K562 (cell line): ENCODE measurements at regions not wholly inside any gene's neighbourhood (a gene's known extent, or its start where the extent isn't known, plus 50 kb on each side); places are given as distances from the start of the nearest gene placed in this dataset.
A peak's percentile ranks its signal among the peaks of the same experiment; 100 is the strongest.

Experiments used
- ATAC-seq: fragments of 200-7000 bp; cut with Tn5 transposase; 3 replicates; pipeline ENCODE4 v1.9.1; 2020; ENCODE audit warnings: moderate library complexity
- BruUV-seq: library from RNA; stranded (reverse); fragments of 400-500 nt; replicated peaks from 2 replicates; lab custom pipeline; 2021; lab: Mats Ljungman, UMichigan
- CTCF ChIA-PET: fragments of 300-600 bp; formaldehyde crosslinking; extraction: SDS; loops from one replicate; lab custom pipeline; 2021; ENCODE audit warnings: low intra/inter-chr PET ratio; lab: Yijun Ruan, JAX
- POLR2A ChIA-PET: fragments of 300-600, 350-650 bp; sonication (Branson Sonifier 250); formaldehyde crosslinking; extraction: SDS; loops from one replicate; lab custom pipeline; 2021; ENCODE audit warnings: antibody characterized with exemption, inconsistent platforms; lab: Yijun Ruan, JAX
- DNase-seq, 4 experiments: peaks; one replicate each; pipeline versions ENCODE4 v3.0.0 to v3.0.0-alpha.2; 2011 to 2018; ENCODE audit warnings: low spot score in 3 of 4, mixed read lengths in 3 of 4; ENCODE audit errors: extremely low read depth in 1 of 4
- FAIRE-seq: peaks from 2 replicates; lab custom pipeline; 2011; peaks lifted over from hg19 to GRCh38; lab: Jason Lieb, UNC
- H2AFZ ChIP-seq: 2 replicates; pipeline ENCODE4 v1.6.0; 2011; ENCODE audit warnings: low read depth, low read length, control low read depth, inconsistent platforms
- H3K27ac ChIP-seq: fragments of 200-600 bp; 3 replicates; pipeline ENCODE4 v1.8.0; 2011; ENCODE audit warnings: low read depth, mild to moderate bottlenecking, control low read depth, inconsistent platforms, low read length, moderate library complexity, mixed read lengths; ENCODE audit errors: extremely low read depth
- H3K27me3 ChIP-seq, 2 experiments: fragments of 300-600 bp in 1 of 2; 2 replicates in 1 of 2; 3 replicates in 1 of 2; pipeline versions ENCODE4 v1.6.0 to v1.8.0; 2011; ENCODE audit warnings: inconsistent platforms in 2 of 2, low read length in 2 of 2, mild to moderate bottlenecking in 1 of 2, mixed read lengths in 1 of 2, moderate library complexity in 1 of 2; ENCODE audit not compliant: control insufficient read depth in 2 of 2, insufficient read depth in 2 of 2
- H3K36me3 ChIP-seq: fragments of 300-600 bp; 3 replicates; pipeline ENCODE4 v1.8.0; 2011; ENCODE audit warnings: mild to moderate bottlenecking, low read length, inconsistent platforms; ENCODE audit not compliant: control insufficient read depth, insufficient read depth
- H3K4me1 ChIP-seq, 2 experiments: fragments of 200-600 bp in 1 of 2; replicated peaks in 1 of 2; 2 replicates in 1 of 2; 3 replicates in 1 of 2; pipeline versions ENCODE4 v1.5.1 to v1.8.0; 2011; ENCODE audit warnings: inconsistent platforms in 2 of 2, low read length in 2 of 2, mild to moderate bottlenecking in 1 of 2, mixed read lengths in 1 of 2, moderate library complexity in 1 of 2; ENCODE audit not compliant: control insufficient read depth in 2 of 2, insufficient read depth in 2 of 2
- H3K4me2 ChIP-seq: 2 replicates; pipeline ENCODE4 v1.6.1; 2011; ENCODE audit warnings: low read length, control low read depth, inconsistent platforms, mixed read lengths; ENCODE audit not compliant: insufficient read depth
- H3K4me3 ChIP-seq: fragments of 200-600 bp; sonication (generic), shearing (Covaris generic); 2 replicates; pipeline ENCODE4 v1.5.1; 2016; ENCODE audit warnings: control low read depth, inconsistent platforms
- H3K79me2 ChIP-seq: fragments of 200-600 bp; 3 replicates; pipeline ENCODE4 v1.8.0; 2011; ENCODE audit warnings: low read length, inconsistent platforms; ENCODE audit not compliant: control insufficient read depth, insufficient read depth
- H3K9ac ChIP-seq, 2 experiments: 2 replicates each; pipeline versions ENCODE4 v1.6.0 to v1.6.1; 2011; ENCODE audit warnings: low read depth in 2 of 2, low read length in 2 of 2, control low read depth in 1 of 2, inconsistent platforms in 1 of 2, mild to moderate bottlenecking in 1 of 2, mixed read lengths in 1 of 2; ENCODE audit not compliant: insufficient read depth in 1 of 2
- H3K9me1 ChIP-seq: one replicate; pipeline ENCODE4 v1.6.0; 2011; ENCODE audit warnings: inconsistent platforms, mild to moderate bottlenecking, low read length, moderate library complexity; ENCODE audit not compliant: control insufficient read depth, insufficient read depth
- H3K9me3 ChIP-seq: replicated peaks from 2 replicates; pipeline ENCODE4 v1.5.1; 2011; ENCODE audit warnings: low read depth, low read length, inconsistent platforms; ENCODE audit not compliant: control insufficient read depth, insufficient read depth
- H4K20me1 ChIP-seq: replicated peaks from 2 replicates; pipeline ENCODE4 v1.6.1; 2011; ENCODE audit warnings: low read length, inconsistent platforms, mixed read lengths; ENCODE audit not compliant: control insufficient read depth, insufficient read depth
- CTCFL ChIP-seq: IDR thresholded peaks from 2 replicates; pipeline ENCODE4 v1.6.1; 2011; ENCODE audit warnings: borderline replicate concordance, low read depth, mild to moderate bottlenecking, moderate library complexity, low read length; ENCODE audit not compliant: insufficient read depth, poor library complexity, severe bottlenecking
- E2F3 ChIP-seq: fragments of 250-450 bp; sonication (Bioruptor Pico); IDR thresholded peaks from 2 replicates; pipeline ENCODE4 v1.4.0; 2020; ENCODE audit warnings: mild to moderate bottlenecking
- ELF1 ChIP-seq: fragments of 200-800 bp; sonication (Bioruptor generic); IDR thresholded peaks from 2 replicates; pipeline ENCODE4 v1.6.1; 2016; ENCODE audit warnings: missing genetic modification characterization, missing compliant biosample characterization
- KDM4B ChIP-seq, 2 experiments: fragments of 450-650 bp in 1 of 2; sonication (generic) in 1 of 2; IDR thresholded peaks; 2 replicates each; pipeline ENCODE4 v1.6.1; 2016 to 2017; ENCODE audit warnings: borderline replicate concordance in 2 of 2, antibody characterized with exemption in 1 of 2, low read depth in 1 of 2, mild to moderate bottlenecking in 1 of 2
- MED1 ChIP-seq: sonication (generic); formaldehyde crosslinking; IDR thresholded peaks from 2 replicates; pipeline ENCODE4 v1.8.1; 2023; ENCODE audit warnings: missing genetic modification reagents, borderline replicate concordance
- NBN ChIP-seq: fragments of 450-650 bp; IDR thresholded peaks from 2 replicates; pipeline ENCODE4 v1.6.1; 2016; ENCODE audit warnings: low read depth, mild to moderate bottlenecking
- POLR2A ChIP-seq: fragments of 450-650 bp; conservative IDR thresholded peaks from 2 replicates; pipeline ENCODE4 v1.6.1; 2016
- PPARD ChIP-seq: fragments of 250-450 bp; sonication (Bioruptor Pico); IDR thresholded peaks from 2 replicates; pipeline ENCODE4 v1.8.0; 2022; ENCODE audit warnings: inconsistent platforms, mild to moderate bottlenecking, moderate library complexity
- RAD51 ChIP-seq: fragments of 450-650 bp; IDR thresholded peaks from 2 replicates; pipeline ENCODE4 v1.7.1; 2016; ENCODE audit warnings: low read depth, mild to moderate bottlenecking, borderline replicate concordance
- XRCC4 ChIP-seq: IDR thresholded peaks from one replicate; pipeline ENCODE4 v1.6.1; 2011; ENCODE audit not compliant: insufficient read depth, insufficient read length; ENCODE audit errors: extremely low read depth
- ZBED1 ChIP-seq: IDR thresholded peaks from 2 replicates; pipeline ENCODE4 v1.6.1; 2014
- ZC3H4 ChIP-seq: sonication (generic); formaldehyde crosslinking; IDR thresholded peaks from 2 replicates; pipeline ENCODE4 v1.9.0; 2021; ENCODE audit warnings: missing genetic modification reagents, borderline replicate concordance
- ZNF175 ChIP-seq: fragments of 200-800 bp; sonication (Bioruptor generic); IDR thresholded peaks from 2 replicates; pipeline ENCODE4 v1.6.1; 2016; ENCODE audit warnings: low read depth, mild to moderate bottlenecking, missing genetic modification characterization, missing compliant biosample characterization
- ZNF217 ChIP-seq: sonication (generic); formaldehyde crosslinking; IDR thresholded peaks from 2 replicates; pipeline ENCODE4 v1.8.0; 2022; ENCODE audit warnings: mild to moderate bottlenecking, missing genetic modification reagents
- WGBS: fragments of 100-300 bp; shearing (Covaris generic); methylation state at CpG from one replicate; pipeline ENCODE4 v1.1.6; 2016; ENCODE audit warnings: low coverage, mixed read lengths; ENCODE audit not compliant: insufficient coverage; ENCODE audit errors: missing lambda C conversion rate; 5-methylcytosine and 5-hydroxymethylcytosine counted together
- in situ Hi-C: fragments of 300-500 bp; cut with MboI; formaldehyde crosslinking; loops from 4 replicates; pipeline ENCODE4 v1.15.0; 2018; ENCODE audit warnings: inconsistent platforms, mixed read lengths
- intact Hi-C: fragments of 100-400 bp; cut with micrococcal nuclease; formaldehyde crosslinking; loops from 2 replicates; pipeline ENCODE4 v1.14.2; 2022
- TF ChIP-seq, protein P1 (sequence below): sonication (generic); formaldehyde crosslinking; IDR thresholded peaks from 2 replicates; pipeline ENCODE4 v1.8.0; 2022; ENCODE audit warnings: mild to moderate bottlenecking, missing genetic modification reagents

GRCh38 chr9:91118704-91119025, 243.1 kb downstream of the AUH start:
- ATAC-seq: no peak
- no TSS peak for BruUV-seq
- WGBS: 31% methylated on average over 2 of the region's 2 CpGs
- no peak for FAIRE-seq
- H3K4me3 ChIP-seq: no peak overlapping the region
- no peak overlapping the region for H3K27ac ChIP-seq
- intact Hi-C loops: no loop called here
- ChIA-PET POLR2A (no interaction called here), CTCF (no interaction called here)
- no peaks in the 10 kb centered on the region for H3K9me1 ChIP-seq
- no peaks in the 10 kb centered on the region for H3K27me3 ChIP-seq
- no peak overlapping the region for H3K9ac ChIP-seq
- H2AFZ ChIP-seq: peak overlapping the region; percentile 83
- TF ChIP-seq PPARD (CRISPR knock-in tag) (no peak), RAD51 (no peak), ZNF217 (CRISPR knock-in tag) (no peak), XRCC4 (no peak), MED1 (CRISPR knock-in tag) (no peak), NBN (no peak), ELF1 (tag) (no peak), KDM4B (IDR thresholded peaks at IDR 0.05; ENCODE audit: borderline replicate concordance in 2 of 2, low read depth in 1 of 2) (no peak), E2F3 (CRISPR knock-in tag) (no peak), CTCFL (no peak), ZC3H4 (CRISPR knock-in tag) (no peak), ZBED1 (no peak), POLR2A (no peak), ZNF175 (CRISPR knock-in tag) (no peak)
- TF ChIP-seq, protein P1, sequence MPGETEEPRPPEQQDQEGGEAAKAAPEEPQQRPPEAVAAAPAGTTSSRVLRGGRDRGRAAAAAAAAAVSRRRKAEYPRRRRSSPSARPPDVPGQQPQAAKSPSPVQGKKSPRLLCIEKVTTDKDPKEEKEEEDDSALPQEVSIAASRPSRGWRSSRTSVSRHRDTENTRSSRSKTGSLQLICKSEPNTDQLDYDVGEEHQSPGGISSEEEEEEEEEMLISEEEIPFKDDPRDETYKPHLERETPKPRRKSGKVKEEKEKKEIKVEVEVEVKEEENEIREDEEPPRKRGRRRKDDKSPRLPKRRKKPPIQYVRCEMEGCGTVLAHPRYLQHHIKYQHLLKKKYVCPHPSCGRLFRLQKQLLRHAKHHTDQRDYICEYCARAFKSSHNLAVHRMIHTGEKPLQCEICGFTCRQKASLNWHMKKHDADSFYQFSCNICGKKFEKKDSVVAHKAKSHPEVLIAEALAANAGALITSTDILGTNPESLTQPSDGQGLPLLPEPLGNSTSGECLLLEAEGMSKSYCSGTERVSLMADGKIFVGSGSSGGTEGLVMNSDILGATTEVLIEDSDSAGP (CRISPR knock-in tag): no peak
- H3K4me1 ChIP-seq: peaks cover 8 to 12% of the 10 kb centered on the region in 2 experiments; a peak in 3 of 5 replicates
- in situ Hi-C loops: no loop called here
- H4K20me1 ChIP-seq: no peaks in the 10 kb centered on the region
- H3K36me3 ChIP-seq: no peaks in the 10 kb centered on the region
- H3K9me3 ChIP-seq: no peaks in the 10 kb centered on the region
- no peaks in the 10 kb centered on the region for H3K79me2 ChIP-seq
- H3K4me2 ChIP-seq: 0 out of 2 replicates have a peak overlapping the region, but pooled peaks have one; percentile 14
- no peak for DNase-seq
